HG03280 (cell line): ENCODE measurements at regions not wholly inside any gene's neighbourhood (a gene's known extent, or its start where the extent isn't known, plus 50 kb on each side); places are given as distances from the start of the nearest gene placed in this dataset.

Experiments
- ATAC-seq: cut with Tn5 transposase; IDR thresholded peaks from one replicate; pipeline ENCODE4 v1.9.1; 2021; ENCODE audit warnings: mild to moderate bottlenecking, moderate library complexity; ENCODE audit not compliant: unreplicated experiment

- no peak for ATAC-seq
Measured at GRCh38 chr2:181332044-181332605, 125.1 kb upstream of the ITGA4 start.

GRCh38 chr2:181334158-181334826, 122.9 kb upstream of the ITGA4 start:
- ATAC-seq = peak; percentile 64

GRCh38 chr2:181340891-181341290, 116.3 kb upstream of the ITGA4 start:
- ATAC-seq = no peak

GRCh38 chr2:181341855-181342600, 115.2 kb upstream of the ITGA4 start:
- no peak for ATAC-seq

GRCh38 chr2:181348107-181348837, 108.9 kb upstream of the ITGA4 start:
- peak; percentile 77 for ATAC-seq

- ATAC-seq = no peak
Measured at GRCh38 chr2:181352158-181352557, 105.0 kb upstream of the ITGA4 start.

GRCh38 chr2:181354626-181355025, 102.6 kb upstream of the ITGA4 start:
- ATAC-seq = no peak

GRCh38 chr2:181356526-181357130, 100.6 kb upstream of the ITGA4 start:
- ATAC-seq = no peak

GRCh38 chr2:181357979-181358378, 99.2 kb upstream of the ITGA4 start:
- ATAC-seq = no peak

- ATAC-seq = no peak
Measured at GRCh38 chr2:181362561-181362960, 94.6 kb upstream of the ITGA4 start.

- ATAC-seq = no peak
Measured at GRCh38 chr2:181363164-181363563, 94.0 kb upstream of the ITGA4 start.

GRCh38 chr2:181364492-181365170, 92.6 kb upstream of the ITGA4 start:
- no peak for ATAC-seq

GRCh38 chr2:181366675-181367175, 90.5 kb upstream of the ITGA4 start:
- no peak for ATAC-seq

- no peak for ATAC-seq
Measured at GRCh38 chr2:181367411-181367810, 89.8 kb upstream of the ITGA4 start.

- no peak for ATAC-seq
Measured at GRCh38 chr2:181367906-181368435, 89.2 kb upstream of the ITGA4 start.

GRCh38 chr2:181370126-181370525, 87.1 kb upstream of the ITGA4 start:
- no peak for ATAC-seq

- no peak for ATAC-seq
Measured at GRCh38 chr2:181371195-181371594, 86.0 kb upstream of the ITGA4 start.

- no peak for ATAC-seq
Measured at GRCh38 chr2:181371782-181372645, 85.2 kb upstream of the ITGA4 start.

GRCh38 chr2:181372646-181373040, 84.5 kb upstream of the ITGA4 start:
- ATAC-seq = no peak
